OCI-LY3 (cell line): ENCODE measurements at regions not wholly inside any gene's neighbourhood (a gene's known extent, or its start where the extent isn't known, plus 50 kb on each side); places are given as distances from the start of the nearest gene placed in this dataset.
"Not testable (repeated sequence)": the region's sequence is repeated elsewhere in the genome, so short reads cannot be mapped to it uniquely, and the experiment has no call there.

ENCODE experiments used
- H2AFZ ChIP-seq: fragments of 200-600, 300-600 bp; shearing (Covaris generic); 2 replicates; pipeline ENCODE4 v1.6.0; 2014; ENCODE audit warnings: antibody characterized with exemption, low read depth, low read length
- H3K27ac ChIP-seq: fragments of 200-600, 300-600 bp; sonication (generic); 2 replicates; pipeline ENCODE4 v1.5.1; 2014; ENCODE audit warnings: mild to moderate bottlenecking, low read length, moderate library complexity, mixed read lengths
- H3K27me3 ChIP-seq: fragments of 200-600, 300-600 bp; sonication (generic); 2 replicates; pipeline ENCODE4 v1.6.1; 2014; ENCODE audit warnings: low read depth, low read length, mixed read lengths
- H3K36me3 ChIP-seq: fragments of 200-600, 300-600 bp; sonication (generic); replicated peaks from 2 replicates; pipeline ENCODE3; 2014; ENCODE audit warnings: low read depth, low read length, mixed read lengths
- H3K4me1 ChIP-seq: fragments of 300-600, 200-600 bp; sonication (generic); 2 replicates; pipeline ENCODE4 v1.6.1; 2014; ENCODE audit warnings: low read length, mixed read lengths
- H3K4me2 ChIP-seq: fragments of 200-600, 300-600 bp; sonication (generic); 2 replicates; pipeline ENCODE4 v1.6.1; 2014; ENCODE audit warnings: low read length, mixed read lengths
- H3K4me3 ChIP-seq: fragments of 300-600, 200-600 bp; sonication (generic); 2 replicates; pipeline ENCODE4 v1.5.1; 2014; ENCODE audit warnings: antibody characterized with exemption, mild to moderate bottlenecking, low read length, moderate library complexity
- H3K79me2 ChIP-seq: fragments of 300-600, 200-600 bp; shearing (Covaris generic); 2 replicates; pipeline ENCODE4 v1.6.1; 2014; ENCODE audit warnings: mild to moderate bottlenecking, low read length, mixed read lengths
- H3K9ac ChIP-seq: fragments of 300-600, 200-600 bp; shearing (Covaris generic); 2 replicates; pipeline ENCODE4 v1.6.0; 2014; ENCODE audit warnings: mild to moderate bottlenecking, low read length, moderate library complexity
- H3K9me3 ChIP-seq: fragments of 200-600, 300-600 bp; shearing (Covaris generic); 2 replicates; pipeline ENCODE4 v1.6.1; 2014; ENCODE audit warnings: low read length, mixed read lengths; ENCODE audit not compliant: insufficient read depth
- H4K20me1 ChIP-seq: fragments of 200-600, 300-600 bp; sonication (generic); 2 replicates; pipeline ENCODE4 v1.6.1; 2016; ENCODE audit warnings: low read length, mixed read lengths; ENCODE audit not compliant: insufficient read depth
- EZH2phosphoT487 ChIP-seq: fragments of 200-600 bp; shearing (Covaris generic); IDR thresholded peaks from 2 replicates; pipeline ENCODE4 v1.6.1; 2018; ENCODE audit warnings: antibody characterized with exemption, mixed run types, low read depth
- TF ChIP-seq, protein P1 (sequence below): fragments of 200-600, 300-600 bp; sonication (generic); IDR thresholded peaks from 2 replicates; pipeline ENCODE4 v1.5.1; 2014; ENCODE audit warnings: antibody characterized with exemption, low read length, low read depth

DNA sequence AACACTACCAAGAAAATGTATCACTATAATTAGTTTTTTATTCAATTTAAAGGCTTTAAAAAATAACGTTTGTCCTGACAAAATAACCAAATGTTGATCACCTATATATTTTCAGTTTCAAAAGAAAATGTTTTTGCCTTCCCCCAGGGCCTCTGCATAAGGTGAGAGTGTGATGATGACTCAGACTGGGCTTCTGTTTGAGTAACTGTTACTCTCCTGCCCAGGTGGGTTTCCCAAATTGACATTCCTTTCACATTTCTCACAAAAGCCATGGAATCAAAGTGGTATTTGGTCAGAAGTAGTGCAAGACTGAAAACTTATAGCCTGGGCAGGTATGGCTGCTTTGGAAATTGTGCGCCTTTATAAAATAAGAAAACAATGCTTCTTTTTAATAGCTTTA, 180.6 kb downstream of the COG6 start:
- TF ChIP-seq, protein P1, sequence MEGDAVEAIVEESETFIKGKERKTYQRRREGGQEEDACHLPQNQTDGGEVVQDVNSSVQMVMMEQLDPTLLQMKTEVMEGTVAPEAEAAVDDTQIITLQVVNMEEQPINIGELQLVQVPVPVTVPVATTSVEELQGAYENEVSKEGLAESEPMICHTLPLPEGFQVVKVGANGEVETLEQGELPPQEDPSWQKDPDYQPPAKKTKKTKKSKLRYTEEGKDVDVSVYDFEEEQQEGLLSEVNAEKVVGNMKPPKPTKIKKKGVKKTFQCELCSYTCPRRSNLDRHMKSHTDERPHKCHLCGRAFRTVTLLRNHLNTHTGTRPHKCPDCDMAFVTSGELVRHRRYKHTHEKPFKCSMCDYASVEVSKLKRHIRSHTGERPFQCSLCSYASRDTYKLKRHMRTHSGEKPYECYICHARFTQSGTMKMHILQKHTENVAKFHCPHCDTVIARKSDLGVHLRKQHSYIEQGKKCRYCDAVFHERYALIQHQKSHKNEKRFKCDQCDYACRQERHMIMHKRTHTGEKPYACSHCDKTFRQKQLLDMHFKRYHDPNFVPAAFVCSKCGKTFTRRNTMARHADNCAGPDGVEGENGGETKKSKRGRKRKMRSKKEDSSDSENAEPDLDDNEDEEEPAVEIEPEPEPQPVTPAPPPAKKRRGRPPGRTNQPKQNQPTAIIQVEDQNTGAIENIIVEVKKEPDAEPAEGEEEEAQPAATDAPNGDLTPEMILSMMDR: no peak
- TF ChIP-seq EZH2phosphoT487: no peak
- peaks cover 20% of the 10 kb centered on the region; the same call in 1 of the 2 replicates for H3K27me3 ChIP-seq
- no peaks in the 10 kb centered on the region for H4K20me1 ChIP-seq
- H3K4me3 ChIP-seq: no peak overlapping the region
- no peaks in the 10 kb centered on the region for H3K36me3 ChIP-seq
- no peak overlapping the region for H3K27ac ChIP-seq
- H3K9me3 ChIP-seq: no peaks in the 10 kb centered on the region; the same call in 1 of the 2 replicates
- no peaks in the 10 kb centered on the region for H3K79me2 ChIP-seq
- peaks cover 6% of the 10 kb centered on the region; the same call in 1 of the 2 replicates for H3K4me1 ChIP-seq
- no peak overlapping the region for H2AFZ ChIP-seq
- no peak overlapping the region for H3K4me2 ChIP-seq
- no peak overlapping the region for H3K9ac ChIP-seq

DNA sequence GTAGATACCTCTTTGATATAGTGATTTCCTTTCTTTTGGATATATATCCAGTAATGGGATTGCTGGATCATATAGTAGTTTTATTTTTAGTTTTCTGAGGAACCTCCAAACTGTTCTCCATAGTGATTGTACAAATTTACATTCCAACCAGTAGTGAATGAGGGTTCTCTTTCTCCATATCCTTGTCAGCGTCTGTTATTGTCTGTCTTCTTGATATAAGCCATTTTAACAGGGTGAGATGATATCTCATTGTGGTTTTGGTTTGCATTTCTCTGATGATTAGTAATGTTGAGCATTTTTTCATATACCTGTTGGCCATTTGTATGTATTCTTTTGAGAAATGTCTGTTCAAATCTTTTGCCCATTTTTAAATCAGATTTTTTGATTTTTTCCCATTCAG, 182.4 kb downstream of the COG6 start:
- not testable (repeated sequence) for H3K4me2 ChIP-seq, H3K9ac ChIP-seq, H3K27ac ChIP-seq, H3K4me1 ChIP-seq, H3K36me3 ChIP-seq, H3K9me3 ChIP-seq, H2AFZ ChIP-seq, H4K20me1 ChIP-seq, H3K4me3 ChIP-seq, H3K79me2 ChIP-seq
- H3K27me3 ChIP-seq: peaks cover 13% of the 10 kb centered on the region; the same call in 1 of the 2 replicates

DNA sequence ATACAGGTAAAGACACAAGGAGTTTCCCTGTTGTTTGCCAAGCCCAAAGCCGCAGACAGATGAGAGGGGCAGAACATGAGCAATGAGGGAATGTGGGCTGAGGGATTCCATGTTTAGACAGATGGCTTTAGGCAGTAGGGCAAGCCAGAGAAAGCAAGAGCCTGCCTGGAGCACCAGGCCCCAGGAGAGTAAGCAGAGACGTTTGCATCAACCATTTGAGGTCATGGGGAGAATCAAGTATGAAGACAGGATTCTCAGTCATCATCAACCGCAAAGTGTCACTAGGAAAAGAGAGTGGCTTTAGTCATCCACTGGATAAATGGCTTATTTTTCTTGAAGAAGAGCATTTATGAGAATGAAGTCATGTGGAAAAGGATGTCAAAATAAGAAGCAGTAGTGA, 184.7 kb downstream of the COG6 start:
- H2AFZ ChIP-seq: no peak overlapping the region
- H3K27ac ChIP-seq: no peak overlapping the region
- H4K20me1 ChIP-seq: no peaks in the 10 kb centered on the region
- no peaks in the 10 kb centered on the region; the same call in 1 of the 2 replicates for H3K9me3 ChIP-seq
- H3K4me2 ChIP-seq: no peak overlapping the region
- H3K4me3 ChIP-seq: no peak overlapping the region
- H3K9ac ChIP-seq: no peak overlapping the region
- H3K27me3 ChIP-seq: 0 out of 2 replicates have a peak, but pooled peaks cover 5% of the 10 kb centered on the region
- no peaks in the 10 kb centered on the region for H3K79me2 ChIP-seq
- peaks cover 6% of the 10 kb centered on the region; the same call in 1 of the 2 replicates for H3K4me1 ChIP-seq
- TF ChIP-seq, protein P1: no peak
- TF ChIP-seq EZH2phosphoT487: no peak
- no peaks in the 10 kb centered on the region for H3K36me3 ChIP-seq

DNA sequence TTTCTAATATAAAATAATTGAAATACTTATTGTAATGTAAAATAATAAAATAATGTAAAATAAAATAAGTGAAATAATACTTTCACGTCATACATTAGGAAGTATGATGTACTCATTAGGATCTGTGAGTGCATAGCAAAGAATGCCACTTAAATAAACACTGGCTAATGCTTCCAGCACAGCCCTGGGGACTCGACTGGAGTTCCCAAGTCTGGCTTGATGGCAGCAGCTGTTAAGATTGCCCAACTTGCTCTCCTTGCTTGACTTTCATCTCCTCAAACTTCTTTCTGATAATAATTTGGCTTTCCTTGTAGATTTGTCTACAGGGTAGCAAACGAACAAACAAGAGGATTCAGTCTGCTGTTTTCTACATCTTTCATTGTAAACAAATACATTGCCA, 191.9 kb downstream of the COG6 start:
- H3K9me3 ChIP-seq: no peaks in the 10 kb centered on the region
- no peaks in the 10 kb centered on the region for H3K27me3 ChIP-seq
- H2AFZ ChIP-seq: no peak overlapping the region
- no peaks in the 10 kb centered on the region for H4K20me1 ChIP-seq
- no peaks in the 10 kb centered on the region for H3K79me2 ChIP-seq
- H3K4me3 ChIP-seq: no peak overlapping the region
- H3K4me1 ChIP-seq: no peaks in the 10 kb centered on the region
- no peaks in the 10 kb centered on the region for H3K36me3 ChIP-seq
- H3K4me2 ChIP-seq: no peak overlapping the region
- no peak for TF ChIP-seq EZH2phosphoT487
- TF ChIP-seq, protein P1: no peak
- no peak overlapping the region for H3K27ac ChIP-seq
- no peak overlapping the region for H3K9ac ChIP-seq

DNA sequence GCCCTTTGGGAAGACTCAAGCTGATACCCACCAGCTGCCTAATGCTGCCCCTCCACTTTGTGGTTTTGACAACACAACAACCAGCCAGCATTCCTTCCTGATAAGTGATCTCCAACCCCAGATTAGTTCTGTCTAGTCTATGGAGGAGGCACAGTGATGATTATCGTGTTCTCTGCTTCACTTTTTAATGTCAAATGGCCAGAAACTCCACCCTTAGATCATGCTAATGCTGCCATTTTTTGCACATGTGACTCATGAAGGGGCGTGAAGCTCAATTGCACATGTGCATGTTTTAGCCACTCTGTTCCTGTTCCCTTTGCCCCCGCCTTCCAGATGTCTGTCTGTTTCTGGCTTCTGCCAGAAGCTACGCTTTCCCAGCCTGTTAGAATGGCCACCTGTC, 199.8 kb downstream of the COG6 start:
- Histone ChIP-seq H4K20me1 (no peaks in the 10 kb centered on the region), H3K9me3 (no peaks in the 10 kb centered on the region), H3K36me3 (no peaks in the 10 kb centered on the region), H3K4me3 (no peak overlapping the region), H3K9ac (no peak overlapping the region), H3K79me2 (no peaks in the 10 kb centered on the region), H3K4me2 (no peak overlapping the region), H3K27ac (no peak overlapping the region), H3K4me1 (no peaks in the 10 kb centered on the region), H2AFZ (no peak overlapping the region), H3K27me3 (peaks cover 15% of the 10 kb centered on the region)
- no peak for TF ChIP-seq EZH2phosphoT487
- TF ChIP-seq, protein P1: no peak
